ENCODE measurements at regions not wholly inside any gene's neighbourhood (a gene's known extent, or its start where the extent isn't known, plus 50 kb on each side); places are given as distances from the start of the nearest gene placed in this dataset.

DNA sequence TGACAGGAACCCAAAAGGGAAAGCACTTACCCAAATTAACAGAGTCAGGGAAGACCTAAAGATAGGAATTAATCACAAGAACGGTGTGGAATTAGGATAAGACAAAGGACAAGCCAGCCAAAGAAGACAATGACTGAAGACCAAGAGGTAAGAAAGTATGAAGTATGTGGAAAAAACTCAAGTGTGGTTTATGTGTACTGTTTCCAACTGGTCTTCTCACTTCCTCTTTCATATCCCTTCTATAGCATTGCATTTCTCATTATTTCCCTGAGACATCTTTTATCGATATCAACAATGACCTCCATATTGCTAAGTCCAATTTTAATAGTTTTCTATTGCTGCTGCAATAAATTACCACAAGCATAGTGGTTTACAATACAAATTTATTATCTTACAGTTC, 313.5 kb upstream of the SLC39A10 start:
- Histone ChIP-seq H3K27ac (ENCODE audit: low read length) (no peak overlapping the region), H3K79me2 (ENCODE audit: low read length) (no peaks in the 10 kb centered on the region), H3K4me1 (ENCODE audit: insufficient read depth, low read length) (peaks cover 4% of the 10 kb centered on the region; the same call in 1 of the 2 replicates), H3K4me3 (ENCODE audit: low read length) (no peak overlapping the region), H3K27me3 (ENCODE audit: low read length) (no peaks in the 10 kb centered on the region), H4K20me1 (ENCODE audit: low read length) (no peaks in the 10 kb centered on the region), H3K4me2 (ENCODE audit: low read length) (no peak overlapping the region), H2AFZ (ENCODE audit: low read length) (no peak overlapping the region), H3K9ac (ENCODE audit: low read length) (no peak overlapping the region), H3F3A (ENCODE audit: low read length, unreplicated experiment) (no peaks in the 10 kb centered on the region), H3K9me2 (replicated peaks; ENCODE audit: low read length) (no peaks in the 10 kb centered on the region), H3K36me3 (ENCODE audit: low read depth, low read length) (no peaks in the 10 kb centered on the region), H3K9me3 (ENCODE audit: low read length) (no peaks in the 10 kb centered on the region)
- no peak for ATAC-seq
- POLR2A ChIA-PET (ENCODE audit: unreplicated experiment), result no interaction called here
- intact Hi-C loops (cut with micrococcal nuclease), result no loop called here
- DNase-seq, result no peak
- no TSS peak for BruUV-seq (replicated peaks)
- CTCF ChIA-PET, result no interaction called here
- TF ChIP-seq, protein P1, sequence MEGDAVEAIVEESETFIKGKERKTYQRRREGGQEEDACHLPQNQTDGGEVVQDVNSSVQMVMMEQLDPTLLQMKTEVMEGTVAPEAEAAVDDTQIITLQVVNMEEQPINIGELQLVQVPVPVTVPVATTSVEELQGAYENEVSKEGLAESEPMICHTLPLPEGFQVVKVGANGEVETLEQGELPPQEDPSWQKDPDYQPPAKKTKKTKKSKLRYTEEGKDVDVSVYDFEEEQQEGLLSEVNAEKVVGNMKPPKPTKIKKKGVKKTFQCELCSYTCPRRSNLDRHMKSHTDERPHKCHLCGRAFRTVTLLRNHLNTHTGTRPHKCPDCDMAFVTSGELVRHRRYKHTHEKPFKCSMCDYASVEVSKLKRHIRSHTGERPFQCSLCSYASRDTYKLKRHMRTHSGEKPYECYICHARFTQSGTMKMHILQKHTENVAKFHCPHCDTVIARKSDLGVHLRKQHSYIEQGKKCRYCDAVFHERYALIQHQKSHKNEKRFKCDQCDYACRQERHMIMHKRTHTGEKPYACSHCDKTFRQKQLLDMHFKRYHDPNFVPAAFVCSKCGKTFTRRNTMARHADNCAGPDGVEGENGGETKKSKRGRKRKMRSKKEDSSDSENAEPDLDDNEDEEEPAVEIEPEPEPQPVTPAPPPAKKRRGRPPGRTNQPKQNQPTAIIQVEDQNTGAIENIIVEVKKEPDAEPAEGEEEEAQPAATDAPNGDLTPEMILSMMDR (conservative IDR thresholded peaks at IDR 0.05; ENCODE audit: low read depth, low read length), result no peak
- TF ChIP-seq EZH2 (IDR thresholded peaks at IDR 0.05; ENCODE audit: low read length, unreplicated experiment) (no peak), EZH2phosphoT487 (IDR thresholded peaks at IDR 0.05; ENCODE audit: borderline replicate concordance, low read length) (no peak)

DNA sequence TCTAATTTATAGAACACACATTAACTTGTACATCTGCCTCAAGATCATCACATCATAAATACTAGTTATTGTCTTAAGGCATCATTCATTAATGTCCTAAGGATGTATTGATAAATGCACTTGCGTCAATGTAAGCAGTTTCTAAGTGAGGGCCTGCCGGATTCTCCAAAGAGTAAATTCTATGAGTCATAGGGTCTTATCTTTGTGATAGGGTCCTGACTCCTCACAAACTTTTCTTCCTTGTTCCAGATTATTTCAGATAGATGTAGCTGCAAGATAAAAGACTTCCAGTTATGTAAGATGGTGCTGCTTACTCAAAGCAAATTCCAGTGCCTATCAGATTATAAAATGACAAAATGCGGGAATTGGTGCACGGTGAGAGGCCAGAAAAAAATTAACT, 315.0 kb upstream of the SLC39A10 start:
- H3K79me2 ChIP-seq (ENCODE audit: low read length), result no peaks in the 10 kb centered on the region
- CTCF ChIA-PET, result no interaction called here
- no peak overlapping the region for H3K4me2 ChIP-seq (ENCODE audit: low read length)

GRCh38 chr2:195338856-195339255, 318.2 kb upstream of the SLC39A10 start:
- TF ChIP-seq EZH2 (IDR thresholded peaks at IDR 0.05; ENCODE audit: low read length, unreplicated experiment) (no peak), EZH2phosphoT487 (IDR thresholded peaks at IDR 0.05; ENCODE audit: borderline replicate concordance, low read length) (no peak)
- TF ChIP-seq, protein P1 (conservative IDR thresholded peaks at IDR 0.05; ENCODE audit: low read depth, low read length), result no peak
- no peaks in the 10 kb centered on the region for H3K27me3 ChIP-seq (ENCODE audit: low read length)
- intact Hi-C loops (cut with micrococcal nuclease), result no loop called here
- ATAC-seq, result no peak
- POLR2A ChIA-PET (ENCODE audit: unreplicated experiment), result no interaction called here
- H3K9me3 ChIP-seq (ENCODE audit: low read length), result no peaks in the 10 kb centered on the region
- no peaks in the 10 kb centered on the region for H3K9me2 ChIP-seq (replicated peaks; ENCODE audit: low read length)
- peaks cover 4% of the 10 kb centered on the region; the same call in 1 of the 2 replicates for H3K4me1 ChIP-seq (ENCODE audit: insufficient read depth, low read length)
- CTCF ChIA-PET, result no interaction called here
- H3K27ac ChIP-seq (ENCODE audit: low read length), result no peak overlapping the region
- H3K79me2 ChIP-seq (ENCODE audit: low read length), result no peaks in the 10 kb centered on the region
- no peak for DNase-seq
- no peak overlapping the region for H3K9ac ChIP-seq (ENCODE audit: low read length)
- H3K4me2 ChIP-seq (ENCODE audit: low read length), result no peak overlapping the region
- BruUV-seq (replicated peaks), result no TSS peak
- no peaks in the 10 kb centered on the region for H3K36me3 ChIP-seq (ENCODE audit: low read depth, low read length)
- no peaks in the 10 kb centered on the region for H4K20me1 ChIP-seq (ENCODE audit: low read length)
- H3F3A ChIP-seq (ENCODE audit: low read length, unreplicated experiment), result no peaks in the 10 kb centered on the region
- no peak overlapping the region for H2AFZ ChIP-seq (ENCODE audit: low read length)
- H3K4me3 ChIP-seq (ENCODE audit: low read length), result no peak overlapping the region

More for the DNA sequence above, 315.0 kb upstream of the SLC39A10 start:
- no peak for ATAC-seq
- intact Hi-C loops (cut with micrococcal nuclease), result no loop called here
- Histone ChIP-seq H3K36me3 (ENCODE audit: low read depth, low read length) (no peaks in the 10 kb centered on the region), H3K27ac (ENCODE audit: low read length) (no peak overlapping the region), H3K27me3 (ENCODE audit: low read length) (no peaks in the 10 kb centered on the region), H3K4me3 (ENCODE audit: low read length) (no peak overlapping the region), H3K4me1 (ENCODE audit: insufficient read depth, low read length) (peaks cover 4% of the 10 kb centered on the region; the same call in 1 of the 2 replicates), H4K20me1 (ENCODE audit: low read length) (no peaks in the 10 kb centered on the region), H3K9ac (ENCODE audit: low read length) (no peak overlapping the region), H3K9me2 (replicated peaks; ENCODE audit: low read length) (no peaks in the 10 kb centered on the region), H2AFZ (ENCODE audit: low read length) (no peak overlapping the region), H3F3A (ENCODE audit: low read length, unreplicated experiment) (no peaks in the 10 kb centered on the region), H3K9me3 (ENCODE audit: low read length) (no peaks in the 10 kb centered on the region)
- no TSS peak for BruUV-seq (replicated peaks)
- no peak for DNase-seq
- POLR2A ChIA-PET (ENCODE audit: unreplicated experiment), result no interaction called here
- TF ChIP-seq, protein P1 (conservative IDR thresholded peaks at IDR 0.05; ENCODE audit: low read depth, low read length), result no peak
- TF ChIP-seq EZH2 (IDR thresholded peaks at IDR 0.05; ENCODE audit: low read length, unreplicated experiment) (no peak), EZH2phosphoT487 (IDR thresholded peaks at IDR 0.05; ENCODE audit: borderline replicate concordance, low read length) (no peak)
